GM23338 (cell line): ENCODE measurements at regions not wholly inside any gene's neighbourhood (a gene's known extent, or its start where the extent isn't known, plus 50 kb on each side); places are given as distances from the start of the nearest gene placed in this dataset.

ENCODE experiments used
- ATAC-seq: fragments of 200-7000 bp; cut with Tn5 transposase; 3 replicates; pipeline ENCODE4 v1.9.1; 2020
- DNase-seq: peaks from one replicate; pipeline ENCODE4 v3.0.0-alpha.2; 2015; ENCODE audit warnings: low spot score
- H2AFZ ChIP-seq: fragments of 200-600 bp; sonication (generic); 2 replicates; pipeline ENCODE4 v1.8.0; 2016; ENCODE audit warnings: antibody characterized with exemption, mild to moderate bottlenecking, moderate library complexity
- H3F3A ChIP-seq: fragments of 200-600 bp; sonication (generic); replicated peaks from 2 replicates; pipeline ENCODE4 v1.8.0; 2017; ENCODE audit warnings: antibody characterized with exemption, mixed run types, low read depth
- H3K27ac ChIP-seq: fragments of 200-600 bp; sonication (generic); 2 replicates; pipeline ENCODE4 v1.6.1; 2016; ENCODE audit warnings: low read depth
- H3K27me3 ChIP-seq: fragments of 200-600 bp; sonication (generic); 2 replicates; pipeline ENCODE4 v1.8.0; 2016; ENCODE audit warnings: mild to moderate bottlenecking, mixed run types, moderate library complexity; ENCODE audit not compliant: insufficient read depth
- H3K36me3 ChIP-seq: fragments of 200-600 bp; sonication (generic); 2 replicates; pipeline ENCODE4 v1.8.0; 2016; ENCODE audit warnings: mild to moderate bottlenecking; ENCODE audit not compliant: insufficient read depth
- H3K4me1 ChIP-seq: fragments of 200-600 bp; sonication (generic); 2 replicates; pipeline ENCODE4 v1.8.0; 2016; ENCODE audit warnings: mild to moderate bottlenecking, moderate library complexity; ENCODE audit not compliant: insufficient read depth
- H3K4me2 ChIP-seq: fragments of 200-600 bp; sonication (generic); 2 replicates; pipeline ENCODE4 v1.7.1; 2017; ENCODE audit warnings: mixed run types
- H3K4me3 ChIP-seq: fragments of 200-600 bp; sonication (generic); 2 replicates; pipeline ENCODE4 v1.6.1; 2016; ENCODE audit warnings: mixed run types
- H3K79me2 ChIP-seq: fragments of 200-600 bp; sonication (generic); replicated peaks from 2 replicates; pipeline ENCODE4 v1.8.0; 2017; ENCODE audit warnings: mild to moderate bottlenecking; ENCODE audit not compliant: insufficient read depth
- H3K9me2 ChIP-seq: fragments of 200-600 bp; sonication (generic); 2 replicates; pipeline ENCODE4 v1.8.0; 2017; ENCODE audit not compliant: insufficient read depth
- H4K20me1 ChIP-seq: fragments of 200-600 bp; sonication (generic); replicated peaks from 2 replicates; pipeline ENCODE4 v1.8.0; 2017; ENCODE audit warnings: mild to moderate bottlenecking; ENCODE audit not compliant: insufficient read depth
- H3K27ac Mint-ChIP-seq: 2 replicates; pipeline ENCODE4 v1.8.0; 2020; ENCODE audit warnings: inconsistent platforms, mild to moderate bottlenecking, moderate library complexity, mixed read lengths
- H3K27me3 Mint-ChIP-seq: 3 replicates; pipeline ENCODE4 v1.8.0; 2022; ENCODE audit warnings: low read depth, mild to moderate bottlenecking, moderate library complexity, mixed read lengths, inconsistent platforms; ENCODE audit not compliant: insufficient read depth, poor library complexity
- H3K36me3 Mint-ChIP-seq: 3 replicates; pipeline ENCODE4 v1.8.0; 2021; ENCODE audit warnings: low read depth, mild to moderate bottlenecking, inconsistent platforms, moderate library complexity, mixed read lengths
- H3K4me1 Mint-ChIP-seq: 3 replicates; pipeline ENCODE4 v1.8.0; 2020; ENCODE audit warnings: mild to moderate bottlenecking, inconsistent platforms, mixed read lengths
- H3K4me3 Mint-ChIP-seq: 3 replicates; pipeline ENCODE4 v1.8.0; 2021; ENCODE audit warnings: moderate library complexity, mild to moderate bottlenecking, inconsistent platforms, mixed read lengths
- H3K9me3 Mint-ChIP-seq: 3 replicates; pipeline ENCODE4 v1.8.0; 2020; ENCODE audit warnings: moderate library complexity, mild to moderate bottlenecking, inconsistent platforms, mixed read lengths
- CTCF ChIP-seq, 2 experiments: fragments of 200-600 bp in 1 of 2; sonication (generic) in 1 of 2; conservative IDR thresholded peaks; 2 replicates each; pipeline versions ENCODE4 v1.5.1 to v1.6.1; 2016 to 2017; ENCODE audit warnings: antibody characterized with exemption in 2 of 2, low read depth in 2 of 2, mild to moderate bottlenecking in 2 of 2, moderate library complexity in 1 of 2
- JUNB ChIP-seq: IDR thresholded peaks from one replicate; pipeline ENCODE4 v1.6.1; 2016; ENCODE audit warnings: antibody characterized with exemption; ENCODE audit not compliant: unreplicated experiment
- NANOG ChIP-seq: IDR thresholded peaks from 2 replicates; pipeline ENCODE4 v1.6.1; 2016; ENCODE audit warnings: antibody characterized with exemption, borderline replicate concordance
- POLR2AphosphoS5 ChIP-seq: IDR thresholded peaks from 2 replicates; pipeline ENCODE4 v1.6.1; 2016; ENCODE audit warnings: antibody characterized with exemption, low read depth
- STAT1 ChIP-seq: IDR thresholded peaks from one replicate; pipeline ENCODE4 v1.6.1; 2016; ENCODE audit warnings: antibody characterized with exemption; ENCODE audit not compliant: unreplicated experiment
- ZNF114 ChIP-seq: fragments of 250-450 bp; sonication (Bioruptor Pico); IDR thresholded peaks from 2 replicates; pipeline ENCODE4 v1.5.0; 2020; ENCODE audit warnings: mild to moderate bottlenecking, moderate library complexity
- ZNF331 ChIP-seq: fragments of 250-450 bp; sonication (Bioruptor Pico); IDR thresholded peaks from 2 replicates; pipeline ENCODE4 v1.5.0; 2020; ENCODE audit warnings: low read depth, mild to moderate bottlenecking, moderate library complexity
- TF ChIP-seq, protein P1 (sequence below): fragments of 250-450 bp; sonication (Bioruptor Pico); IDR thresholded peaks from 2 replicates; pipeline ENCODE4 v1.5.0; 2020; ENCODE audit warnings: mild to moderate bottlenecking, moderate library complexity

GRCh38 chr10:10039595-10039994, 978.1 kb upstream of the CELF2 start (continued):
- TF ChIP-seq, protein P1, sequence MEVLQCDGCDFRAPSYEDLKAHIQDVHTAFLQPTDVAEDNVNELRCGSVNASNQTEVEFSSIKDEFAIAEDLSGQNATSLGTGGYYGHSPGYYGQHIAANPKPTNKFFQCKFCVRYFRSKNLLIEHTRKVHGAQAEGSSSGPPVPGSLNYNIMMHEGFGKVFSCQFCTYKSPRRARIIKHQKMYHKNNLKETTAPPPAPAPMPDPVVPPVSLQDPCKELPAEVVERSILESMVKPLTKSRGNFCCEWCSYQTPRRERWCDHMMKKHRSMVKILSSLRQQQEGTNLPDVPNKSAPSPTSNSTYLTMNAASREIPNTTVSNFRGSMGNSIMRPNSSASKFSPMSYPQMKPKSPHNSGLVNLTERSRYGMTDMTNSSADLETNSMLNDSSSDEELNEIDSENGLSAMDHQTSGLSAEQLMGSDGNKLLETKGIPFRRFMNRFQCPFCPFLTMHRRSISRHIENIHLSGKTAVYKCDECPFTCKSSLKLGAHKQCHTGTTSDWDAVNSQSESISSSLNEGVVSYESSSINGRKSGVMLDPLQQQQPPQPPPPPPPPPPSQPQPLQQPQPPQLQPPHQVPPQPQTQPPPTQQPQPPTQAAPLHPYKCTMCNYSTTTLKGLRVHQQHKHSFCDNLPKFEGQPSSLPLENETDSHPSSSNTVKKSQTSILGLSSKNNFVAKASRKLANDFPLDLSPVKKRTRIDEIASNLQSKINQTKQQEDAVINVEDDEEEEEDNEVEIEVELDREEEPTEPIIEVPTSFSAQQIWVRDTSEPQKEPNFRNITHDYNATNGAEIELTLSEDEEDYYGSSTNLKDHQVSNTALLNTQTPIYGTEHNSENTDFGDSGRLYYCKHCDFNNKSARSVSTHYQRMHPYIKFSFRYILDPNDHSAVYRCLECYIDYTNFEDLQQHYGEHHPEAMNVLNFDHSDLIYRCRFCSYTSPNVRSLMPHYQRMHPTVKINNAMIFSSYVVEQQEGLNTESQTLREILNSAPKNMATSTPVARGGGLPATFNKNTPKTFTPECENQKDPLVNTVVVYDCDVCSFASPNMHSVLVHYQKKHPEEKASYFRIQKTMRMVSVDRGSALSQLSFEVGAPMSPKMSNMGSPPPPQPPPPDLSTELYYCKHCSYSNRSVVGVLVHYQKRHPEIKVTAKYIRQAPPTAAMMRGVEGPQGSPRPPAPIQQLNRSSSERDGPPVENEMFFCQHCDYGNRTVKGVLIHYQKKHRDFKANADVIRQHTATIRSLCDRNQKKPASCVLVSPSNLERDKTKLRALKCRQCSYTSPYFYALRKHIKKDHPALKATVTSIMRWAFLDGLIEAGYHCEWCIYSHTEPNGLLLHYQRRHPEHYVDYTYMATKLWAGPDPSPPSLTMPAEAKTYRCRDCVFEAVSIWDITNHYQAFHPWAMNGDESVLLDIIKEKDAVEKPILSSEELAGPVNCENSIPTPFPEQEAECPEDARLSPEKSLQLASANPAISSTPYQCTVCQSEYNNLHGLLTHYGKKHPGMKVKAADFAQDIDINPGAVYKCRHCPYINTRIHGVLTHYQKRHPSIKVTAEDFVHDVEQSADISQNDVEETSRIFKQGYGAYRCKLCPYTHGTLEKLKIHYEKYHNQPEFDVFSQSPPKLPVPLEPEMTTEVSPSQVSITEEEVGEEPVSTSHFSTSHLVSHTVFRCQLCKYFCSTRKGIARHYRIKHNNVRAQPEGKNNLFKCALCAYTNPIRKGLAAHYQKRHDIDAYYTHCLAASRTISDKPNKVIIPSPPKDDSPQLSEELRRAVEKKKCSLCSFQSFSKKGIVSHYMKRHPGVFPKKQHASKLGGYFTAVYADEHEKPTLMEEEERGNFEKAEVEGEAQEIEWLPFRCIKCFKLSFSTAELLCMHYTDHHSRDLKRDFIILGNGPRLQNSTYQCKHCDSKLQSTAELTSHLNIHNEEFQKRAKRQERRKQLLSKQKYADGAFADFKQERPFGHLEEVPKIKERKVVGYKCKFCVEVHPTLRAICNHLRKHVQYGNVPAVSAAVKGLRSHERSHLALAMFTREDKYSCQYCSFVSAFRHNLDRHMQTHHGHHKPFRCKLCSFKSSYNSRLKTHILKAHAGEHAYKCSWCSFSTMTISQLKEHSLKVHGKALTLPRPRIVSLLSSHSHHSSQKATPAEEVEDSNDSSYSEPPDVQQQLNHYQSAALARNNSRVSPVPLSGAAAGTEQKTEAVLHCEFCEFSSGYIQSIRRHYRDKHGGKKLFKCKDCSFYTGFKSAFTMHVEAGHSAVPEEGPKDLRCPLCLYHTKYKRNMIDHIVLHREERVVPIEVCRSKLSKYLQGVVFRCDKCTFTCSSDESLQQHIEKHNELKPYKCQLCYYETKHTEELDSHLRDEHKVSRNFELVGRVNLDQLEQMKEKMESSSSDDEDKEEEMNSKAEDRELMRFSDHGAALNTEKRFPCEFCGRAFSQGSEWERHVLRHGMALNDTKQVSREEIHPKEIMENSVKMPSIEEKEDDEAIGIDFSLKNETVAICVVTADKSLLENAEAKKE (CRISPR knock-in tag) = no peak
- no peak for TF ChIP-seq JUNB

DNA sequence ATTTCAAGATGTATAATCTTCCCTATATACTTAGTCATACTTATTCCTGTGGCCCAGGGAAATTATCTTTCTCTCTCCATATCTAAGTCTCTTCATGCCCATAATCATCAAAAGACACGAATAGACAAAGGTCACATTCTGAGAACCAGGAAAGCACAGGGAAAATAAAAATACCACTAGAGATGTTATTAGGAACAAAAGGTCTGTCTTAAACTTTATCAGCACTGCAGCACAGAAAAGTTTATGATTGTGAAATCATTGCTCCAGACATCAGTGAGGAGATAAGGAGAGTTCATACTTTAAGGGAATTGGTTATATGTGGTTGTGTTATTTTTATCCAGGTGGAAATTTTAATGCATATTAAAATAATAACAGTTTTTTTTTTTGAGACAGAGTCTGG, 974.6 kb upstream of the CELF2 start:
- Mint-ChIP-seq H3K27me3 (peaks cover 2% of the 10 kb centered on the region), H3K9me3 (peaks cover 5% of the 10 kb centered on the region; the same call in 2 of the 3 replicates)
- no peaks in the 10 kb centered on the region for H4K20me1 ChIP-seq
- no peak for TF ChIP-seq CTCF (conservative IDR thresholded peaks at IDR 0.05; ENCODE audit: low read depth in 2 of 2)
- TF ChIP-seq POLR2AphosphoS5 = no peak
- TF ChIP-seq, protein P1 (CRISPR knock-in tag) = no peak
- TF ChIP-seq ZNF114 (CRISPR knock-in tag) = no peak
- TF ChIP-seq ZNF331 = no peak
- no peak for TF ChIP-seq NANOG
- TF ChIP-seq STAT1 = no peak
- TF ChIP-seq JUNB = no peak

More for the DNA sequence above, 974.6 kb upstream of the CELF2 start:
- no peak overlapping the region for H3K27ac Mint-ChIP-seq
- H3K36me3 Mint-ChIP-seq = no peaks in the 10 kb centered on the region
- Histone ChIP-seq H2AFZ (no peak overlapping the region), H3K27ac (no peak overlapping the region), H3K27me3 (no peaks in the 10 kb centered on the region), H3K4me1 (no peaks in the 10 kb centered on the region), H3K79me2 (no peaks in the 10 kb centered on the region), H3K4me2 (no peak overlapping the region), H3K4me3 (no peak overlapping the region), H3K36me3 (no peaks in the 10 kb centered on the region), H3K9me2 (no peaks in the 10 kb centered on the region), H3F3A (no peaks in the 10 kb centered on the region)
- H3K4me1 Mint-ChIP-seq = no peaks in the 10 kb centered on the region
- DNase-seq = no peak
- H3K4me3 Mint-ChIP-seq = no peak overlapping the region
- ATAC-seq = no peak
